MM.1S (cell line): ENCODE measurements at regions not wholly inside any gene's neighbourhood (a gene's known extent, or its start where the extent isn't known, plus 50 kb on each side); places are given as distances from the start of the nearest gene placed in this dataset.

ENCODE experiments used
- DNase-seq: peaks from one replicate; pipeline ENCODE4 v3.0.0-alpha.2; 2015
- H2AFZ ChIP-seq: fragments of 300-600 bp; sonication (generic); 2 replicates; pipeline ENCODE4 v1.6.0; 2016; ENCODE audit warnings: antibody characterized with exemption, low read length
- H3F3A ChIP-seq: fragments of 300-600 bp; sonication (generic); 2 replicates; pipeline ENCODE4 v1.6.1; 2016; ENCODE audit warnings: mild to moderate bottlenecking, antibody characterized with exemption, low read length, moderate library complexity, mixed read lengths; ENCODE audit not compliant: insufficient read depth
- H3K27ac ChIP-seq: fragments of 300-600 bp; sonication (generic); 2 replicates; pipeline ENCODE4 v1.5.1; 2016; ENCODE audit warnings: mild to moderate bottlenecking, low read length
- H3K27me3 ChIP-seq: fragments of 300-600 bp; sonication (generic); replicated peaks from 2 replicates; pipeline ENCODE4 v1.6.0; 2016; ENCODE audit warnings: low read length; ENCODE audit not compliant: insufficient read depth
- H3K36me3 ChIP-seq: fragments of 300-600 bp; sonication (generic); replicated peaks from 2 replicates; pipeline ENCODE4 v1.6.1; 2016; ENCODE audit warnings: mild to moderate bottlenecking, low read length, mixed read lengths; ENCODE audit not compliant: insufficient read depth
- H3K4me1 ChIP-seq: fragments of 300-600 bp; sonication (generic); 2 replicates; pipeline ENCODE4 v1.6.1; 2016; ENCODE audit warnings: low read length, mixed read lengths
- H3K4me2 ChIP-seq: fragments of 300-600 bp; sonication (generic); 2 replicates; pipeline ENCODE4 v1.6.0; 2016; ENCODE audit warnings: low read depth, low read length
- H3K4me3 ChIP-seq: fragments of 300-600 bp; sonication (generic); 2 replicates; pipeline ENCODE4 v1.5.1; 2016; ENCODE audit warnings: low read length, mixed read lengths
- H3K79me2 ChIP-seq: fragments of 300-600 bp; sonication (generic); 2 replicates; pipeline ENCODE4 v1.6.1; 2016; ENCODE audit warnings: mixed run types, low read length, mixed read lengths
- H3K9ac ChIP-seq: fragments of 300-600 bp; sonication (generic); 2 replicates; pipeline ENCODE4 v1.6.1; 2016; ENCODE audit warnings: low read length, mixed read lengths
- H3K9me2 ChIP-seq: fragments of 300-600 bp; sonication (generic); replicated peaks from 2 replicates; pipeline ENCODE4 v1.6.1; 2016; ENCODE audit warnings: mild to moderate bottlenecking, low read length, mixed read lengths; ENCODE audit not compliant: insufficient read depth
- H3K9me3 ChIP-seq: fragments of 300-600 bp; sonication (generic); replicated peaks from 2 replicates; pipeline ENCODE4 v1.6.1; 2016; ENCODE audit warnings: mild to moderate bottlenecking, low read length, mixed read lengths; ENCODE audit not compliant: insufficient read depth
- H4K20me1 ChIP-seq: fragments of 300-600 bp; sonication (generic); 2 replicates; pipeline ENCODE4 v1.6.1; 2016; ENCODE audit warnings: mild to moderate bottlenecking, low read length, moderate library complexity, mixed read lengths; ENCODE audit not compliant: insufficient read depth
- CTCF ChIP-seq: fragments of 300-600 bp; sonication (generic); IDR thresholded peaks from 2 replicates; pipeline ENCODE4 v1.5.1; 2016; ENCODE audit warnings: antibody characterized with exemption, low read length, mixed read lengths
- EZH2 ChIP-seq: fragments of 300-600 bp; sonication (generic); optimal IDR thresholded peaks from 2 replicates; pipeline ENCODE3; 2017; ENCODE audit warnings: low read depth, mild to moderate bottlenecking, antibody characterized with exemption, low read length, mixed read lengths
- EZH2phosphoT487 ChIP-seq: fragments of 300-600 bp; sonication (generic); IDR thresholded peaks from 2 replicates; pipeline ENCODE4 v1.6.1; 2018; ENCODE audit warnings: antibody characterized with exemption, low read length

- no peaks in the 10 kb centered on the region for H3F3A ChIP-seq
- DNase-seq, result peak; percentile 70
- no peaks in the 10 kb centered on the region for H4K20me1 ChIP-seq
- TF ChIP-seq CTCF (peak; percentile 83), EZH2phosphoT487 (no peak)
- no peak overlapping the region for H3K4me3 ChIP-seq
- H2AFZ ChIP-seq, result peak overlapping the region; percentile 74
- no peaks in the 10 kb centered on the region for H3K4me1 ChIP-seq
- H3K9me3 ChIP-seq, result no peaks in the 10 kb centered on the region
- H3K9ac ChIP-seq, result no peak overlapping the region
- no peaks in the 10 kb centered on the region for H3K9me2 ChIP-seq
- H3K27me3 ChIP-seq, result peaks cover 18% of the 10 kb centered on the region
- H3K4me2 ChIP-seq, result peak overlapping the region; percentile 64; the same call in 1 of the 2 replicates
- no peaks in the 10 kb centered on the region for H3K79me2 ChIP-seq
- H3K36me3 ChIP-seq, result no peaks in the 10 kb centered on the region
- H3K27ac ChIP-seq, result no peak overlapping the region
Measured at GRCh38 chr20:57092112-57092899, 174.1 kb downstream of the BMP7 start.

- H3K4me1 ChIP-seq, result no peaks in the 10 kb centered on the region
Measured at GRCh38 chr20:57092900-57093530, 173.4 kb downstream of the BMP7 start.

GRCh38 chr20:57093766-57094165, 172.7 kb downstream of the BMP7 start:
- no peak overlapping the region for H3K9ac ChIP-seq
- H3K79me2 ChIP-seq, result no peaks in the 10 kb centered on the region
- H4K20me1 ChIP-seq, result no peaks in the 10 kb centered on the region
- no peaks in the 10 kb centered on the region for H3K9me2 ChIP-seq
- H3K9me3 ChIP-seq, result no peaks in the 10 kb centered on the region
- no peak overlapping the region for H2AFZ ChIP-seq
- H3K4me2 ChIP-seq, result no peak overlapping the region
- no peak for DNase-seq
- H3K4me1 ChIP-seq, result no peaks in the 10 kb centered on the region
- H3K27me3 ChIP-seq, result peaks cover 6% of the 10 kb centered on the region
- H3K36me3 ChIP-seq, result no peaks in the 10 kb centered on the region
- H3F3A ChIP-seq, result no peaks in the 10 kb centered on the region
- TF ChIP-seq EZH2phosphoT487 (no peak), EZH2 (no peak), CTCF (no peak)
- H3K4me3 ChIP-seq, result no peak overlapping the region
- H3K27ac ChIP-seq, result no peak overlapping the region

More at GRCh38 chr20:57092900-57093530, 173.4 kb downstream of the BMP7 start:
- Histone ChIP-seq H3K36me3 (no peaks in the 10 kb centered on the region), H3K79me2 (no peaks in the 10 kb centered on the region), H3K9ac (no peak overlapping the region), H3K27me3 (peaks cover 14% of the 10 kb centered on the region), H2AFZ (0 out of 2 replicates have a peak overlapping the region, but pooled peaks have one; percentile 74), H3K27ac (no peak overlapping the region), H3F3A (no peaks in the 10 kb centered on the region), H4K20me1 (no peaks in the 10 kb centered on the region), H3K4me2 (no peak overlapping the region), H3K9me2 (no peaks in the 10 kb centered on the region), H3K4me3 (no peak overlapping the region), H3K9me3 (no peaks in the 10 kb centered on the region)
- TF ChIP-seq CTCF (no peak), EZH2 (no peak), EZH2phosphoT487 (no peak)
- DNase-seq, result no peak
